NB4 (cell line): ENCODE measurements at regions not wholly inside any gene's neighbourhood (a gene's known extent, or its start where the extent isn't known, plus 50 kb on each side); places are given as distances from the start of the nearest gene placed in this dataset.

Source experiments
- DNase-seq: peaks from one replicate; pipeline ENCODE4 v3.0.0; 2010; ENCODE audit warnings: low read depth
- H3K4me3 ChIP-seq: one replicate; pipeline ENCODE4 v1.5.1; 2011; ENCODE audit warnings: mild to moderate bottlenecking, low read depth, low read length, moderate library complexity
- MYC ChIP-seq: IDR thresholded peaks from 2 replicates; pipeline ENCODE4 v1.6.1; 2011; ENCODE audit warnings: low read depth, low read length
- POLR2A ChIP-seq: IDR thresholded peaks from 2 replicates; pipeline ENCODE4 v1.6.1; 2011; ENCODE audit warnings: mild to moderate bottlenecking; ENCODE audit not compliant: insufficient read length; ENCODE audit errors: extremely low read depth
- TF ChIP-seq, protein P1 (sequence below): IDR thresholded peaks from one replicate; pipeline ENCODE4 v1.5.1; 2012; ENCODE audit warnings: low read depth, low read length
- TF ChIP-seq, protein P2 (sequence below): IDR thresholded peaks from 2 replicates; pipeline ENCODE4 v1.6.1; 2011; ENCODE audit warnings: low read depth, low read length

DNA sequence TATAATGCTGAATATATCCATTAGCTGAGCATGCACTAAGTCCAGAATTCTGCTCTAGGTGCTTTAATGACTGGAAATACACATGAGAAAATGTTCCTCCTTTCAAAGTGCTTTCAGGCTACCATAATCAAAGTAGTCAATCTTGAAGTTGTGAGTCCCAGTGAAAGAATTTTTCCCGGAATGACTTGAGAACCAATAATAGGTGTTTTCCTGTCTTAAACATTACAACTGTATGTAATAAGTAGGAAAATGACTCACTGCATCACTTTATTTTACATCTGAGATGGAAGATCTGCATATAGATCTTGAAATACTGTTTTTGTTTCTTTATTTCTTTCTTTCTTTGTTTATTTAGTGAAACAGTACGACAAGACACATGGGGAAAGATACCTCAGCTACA, 437.4 kb upstream of the JAG1 start:
- TF ChIP-seq MYC (no peak), POLR2A (no peak)
- TF ChIP-seq, protein P1, sequence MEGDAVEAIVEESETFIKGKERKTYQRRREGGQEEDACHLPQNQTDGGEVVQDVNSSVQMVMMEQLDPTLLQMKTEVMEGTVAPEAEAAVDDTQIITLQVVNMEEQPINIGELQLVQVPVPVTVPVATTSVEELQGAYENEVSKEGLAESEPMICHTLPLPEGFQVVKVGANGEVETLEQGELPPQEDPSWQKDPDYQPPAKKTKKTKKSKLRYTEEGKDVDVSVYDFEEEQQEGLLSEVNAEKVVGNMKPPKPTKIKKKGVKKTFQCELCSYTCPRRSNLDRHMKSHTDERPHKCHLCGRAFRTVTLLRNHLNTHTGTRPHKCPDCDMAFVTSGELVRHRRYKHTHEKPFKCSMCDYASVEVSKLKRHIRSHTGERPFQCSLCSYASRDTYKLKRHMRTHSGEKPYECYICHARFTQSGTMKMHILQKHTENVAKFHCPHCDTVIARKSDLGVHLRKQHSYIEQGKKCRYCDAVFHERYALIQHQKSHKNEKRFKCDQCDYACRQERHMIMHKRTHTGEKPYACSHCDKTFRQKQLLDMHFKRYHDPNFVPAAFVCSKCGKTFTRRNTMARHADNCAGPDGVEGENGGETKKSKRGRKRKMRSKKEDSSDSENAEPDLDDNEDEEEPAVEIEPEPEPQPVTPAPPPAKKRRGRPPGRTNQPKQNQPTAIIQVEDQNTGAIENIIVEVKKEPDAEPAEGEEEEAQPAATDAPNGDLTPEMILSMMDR = no peak
- TF ChIP-seq, protein P2, sequence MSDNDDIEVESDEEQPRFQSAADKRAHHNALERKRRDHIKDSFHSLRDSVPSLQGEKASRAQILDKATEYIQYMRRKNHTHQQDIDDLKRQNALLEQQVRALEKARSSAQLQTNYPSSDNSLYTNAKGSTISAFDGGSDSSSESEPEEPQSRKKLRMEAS = no peak
- no peak for DNase-seq
- H3K4me3 ChIP-seq = no peak overlapping the region

DNA sequence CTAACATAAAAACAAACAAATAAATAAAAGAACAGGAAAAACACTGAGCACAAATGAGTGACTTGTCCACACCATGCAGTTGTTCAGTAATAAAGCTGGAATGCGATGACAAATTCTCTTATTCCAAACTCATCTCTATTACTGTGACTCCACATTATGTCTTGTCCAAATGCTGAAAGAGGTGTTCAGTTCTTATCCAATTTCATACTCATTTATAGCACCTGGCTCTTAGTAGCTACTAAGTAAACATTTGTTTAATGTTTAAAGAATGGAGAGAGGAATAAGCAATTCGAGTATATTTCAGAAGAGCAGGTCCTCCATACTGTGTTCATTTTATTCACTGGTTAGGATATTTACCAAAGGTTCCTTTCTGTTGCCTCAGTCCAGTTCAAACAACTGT, 439.0 kb upstream of the JAG1 start:
- H3K4me3 ChIP-seq = no peak overlapping the region
- DNase-seq = no peak
- no peak for TF ChIP-seq MYC
- TF ChIP-seq, protein P2 = no peak
- no peak for TF ChIP-seq POLR2A
- TF ChIP-seq, protein P1 = no peak

DNA sequence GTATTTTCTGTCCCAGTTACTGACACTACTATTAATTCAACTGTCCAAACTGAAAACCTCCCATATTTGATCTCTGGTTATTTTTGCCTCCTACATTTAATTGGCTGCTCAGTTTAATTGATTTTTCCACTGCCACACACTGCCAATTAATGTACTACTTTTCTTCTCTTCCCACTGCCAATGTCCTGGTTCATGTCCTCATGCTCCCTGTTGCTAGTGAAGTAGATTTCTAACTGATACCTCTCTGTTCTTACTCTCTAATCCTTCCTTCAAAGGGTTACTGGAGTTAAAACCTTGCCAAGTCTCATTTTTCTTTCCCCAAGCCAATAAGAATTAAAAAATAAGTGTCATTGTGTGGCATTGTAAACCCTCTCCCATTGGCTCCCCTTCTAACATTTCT, 440.6 kb upstream of the JAG1 start:
- H3K4me3 ChIP-seq = no peak overlapping the region
- TF ChIP-seq MYC = no peak
- no peak for TF ChIP-seq POLR2A
- TF ChIP-seq, protein P2 = no peak
- TF ChIP-seq, protein P1 = no peak
- DNase-seq = no peak

DNA sequence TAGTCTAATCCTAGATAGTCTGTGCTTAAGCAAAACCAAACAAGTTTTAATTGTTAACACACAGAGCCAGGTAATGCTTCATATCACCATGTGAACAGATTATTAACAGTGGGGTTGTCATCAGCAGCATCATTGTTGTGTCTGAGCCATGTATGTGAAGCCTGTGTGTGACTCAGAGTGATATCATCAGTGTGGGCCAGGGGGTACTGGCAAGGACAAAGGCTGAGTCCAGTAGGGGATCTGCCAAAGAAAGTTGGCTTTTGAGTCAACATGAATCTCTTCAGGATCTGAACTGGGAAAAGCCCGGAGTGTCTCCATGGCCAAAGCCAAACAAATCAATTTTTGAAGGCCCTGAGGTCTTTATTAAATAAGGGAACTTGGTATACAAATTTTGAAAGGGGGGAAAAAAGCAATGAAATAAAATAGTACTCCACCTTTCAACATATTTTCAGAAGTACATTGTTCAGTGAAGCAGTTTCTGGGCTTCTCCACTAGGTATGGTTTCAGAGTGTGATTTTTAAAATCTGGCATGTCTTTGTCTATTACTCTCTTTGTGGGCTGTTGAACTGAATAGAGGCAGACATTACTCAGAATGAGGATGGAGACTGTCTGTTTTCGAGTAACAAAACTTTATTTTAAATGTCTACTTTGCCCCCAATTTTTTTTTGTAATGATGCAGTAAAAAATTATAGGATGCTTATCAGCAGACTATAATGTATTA, 444.2 kb upstream of the JAG1 start:
- no peak overlapping the region for H3K4me3 ChIP-seq
- no peak for DNase-seq
- TF ChIP-seq, protein P1 = no peak
- TF ChIP-seq, protein P2 = no peak
- TF ChIP-seq POLR2A (no peak), MYC (no peak)

DNA sequence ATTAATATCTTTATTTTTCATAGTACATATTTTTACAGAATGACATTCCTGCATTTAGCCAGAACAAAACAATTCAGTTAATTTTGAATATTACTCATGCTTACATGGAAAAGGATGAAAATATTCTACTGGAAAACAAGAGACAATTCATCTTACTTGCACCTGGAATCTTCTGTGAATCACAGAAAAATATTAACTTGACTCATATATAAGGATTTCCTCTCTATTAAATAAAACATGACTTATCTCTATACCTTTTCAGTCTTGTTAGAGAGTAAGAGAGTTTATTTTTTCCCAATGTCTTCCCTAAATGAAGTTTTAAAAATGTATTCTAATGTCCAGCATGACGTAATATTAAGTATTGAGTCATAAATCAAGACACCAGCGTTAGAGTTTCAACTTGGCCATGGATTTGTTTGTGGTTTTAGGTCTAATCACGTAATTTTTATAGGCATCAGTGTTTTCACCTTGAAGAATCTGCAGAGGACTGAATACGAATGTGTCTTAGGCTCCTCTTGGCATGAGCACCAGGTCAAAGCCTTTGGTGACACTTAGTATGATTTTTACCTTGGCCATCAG, 445.1 kb upstream of the JAG1 start:
- H3K4me3 ChIP-seq = no peak overlapping the region
- DNase-seq = no peak

More for the DNA sequence above, 445.1 kb upstream of the JAG1 start:
- TF ChIP-seq, protein P1 = no peak
- TF ChIP-seq, protein P2 = no peak
- TF ChIP-seq MYC (no peak), POLR2A (no peak)
